ENCODE measurements at regions not wholly inside any gene's neighbourhood (a gene's known extent, or its start where the extent isn't known, plus 50 kb on each side); places are given as distances from the start of the nearest gene placed in this dataset.
"Not testable (repeated sequence)": the region's sequence is repeated elsewhere in the genome, so short reads cannot be mapped to it uniquely, and the experiment has no call there.

- FAIRE-seq (no peak), DNase-seq (ENCODE audit: insufficient read length) (no peak)
- no peak for TF ChIP-seq TAF1 (IDR thresholded peaks at IDR 0.05; ENCODE audit: borderline replicate concordance, low read depth, low read length)
- no peak for TF ChIP-seq POLR2AphosphoS5 (IDR thresholded peaks at IDR 0.05; ENCODE audit: low read depth, low read length)
- no peak for TF ChIP-seq POLR2A (IDR thresholded peaks at IDR 0.05; ENCODE audit: low read depth, low read length)
Measured at GRCh38 chr7:145779140-145779539, 337.5 kb upstream of the CNTNAP2 start.

GRCh38 chr7:145774777-145775176 is 341.8 kb upstream of the CNTNAP2 start:
- FAIRE-seq (no peak), DNase-seq (ENCODE audit: insufficient read length) (no peak)
- TF ChIP-seq POLR2A (IDR thresholded peaks at IDR 0.05; ENCODE audit: low read depth, low read length): no peak
- TF ChIP-seq POLR2AphosphoS5 (IDR thresholded peaks at IDR 0.05; ENCODE audit: low read depth, low read length): no peak
- no peak for TF ChIP-seq TAF1 (IDR thresholded peaks at IDR 0.05; ENCODE audit: borderline replicate concordance, low read depth, low read length)

GRCh38 chr7:145753004-145753403 is 363.6 kb upstream of the CNTNAP2 start:
- TF ChIP-seq TAF1 (IDR thresholded peaks at IDR 0.05; ENCODE audit: borderline replicate concordance, low read depth, low read length) (no peak), POLR2A (IDR thresholded peaks at IDR 0.05; ENCODE audit: low read depth, low read length) (no peak), POLR2AphosphoS5 (IDR thresholded peaks at IDR 0.05; ENCODE audit: low read depth, low read length) (no peak)
- FAIRE-seq (no peak), DNase-seq (ENCODE audit: insufficient read length) (no peak)

GRCh38 chr7:145737617-145738016 is 379.0 kb upstream of the CNTNAP2 start:
- no peak for TF ChIP-seq TAF1 (IDR thresholded peaks at IDR 0.05; ENCODE audit: borderline replicate concordance, low read depth, low read length)
- no peak for TF ChIP-seq POLR2AphosphoS5 (IDR thresholded peaks at IDR 0.05; ENCODE audit: low read depth, low read length)
- no peak for TF ChIP-seq POLR2A (IDR thresholded peaks at IDR 0.05; ENCODE audit: low read depth, low read length)
- FAIRE-seq (no peak), DNase-seq (ENCODE audit: insufficient read length) (no peak)

GRCh38 chr7:145735061-145735460 is 381.5 kb upstream of the CNTNAP2 start:
- FAIRE-seq: no peak
- TF ChIP-seq POLR2AphosphoS5 (IDR thresholded peaks at IDR 0.05; ENCODE audit: low read depth, low read length) (no peak), TAF1 (IDR thresholded peaks at IDR 0.05; ENCODE audit: borderline replicate concordance, low read depth, low read length) (no peak), POLR2A (IDR thresholded peaks at IDR 0.05; ENCODE audit: low read depth, low read length) (no peak)
- DNase-seq (ENCODE audit: insufficient read length): no peak

GRCh38 chr7:145732521-145732920 is 384.1 kb upstream of the CNTNAP2 start:
- no peak for FAIRE-seq

GRCh38 chr7:145729691-145730090 is 386.9 kb upstream of the CNTNAP2 start:
- FAIRE-seq (no peak), DNase-seq (ENCODE audit: insufficient read length) (no peak)
- TF ChIP-seq TAF1 (IDR thresholded peaks at IDR 0.05; ENCODE audit: borderline replicate concordance, low read depth, low read length): no peak
- no peak for TF ChIP-seq POLR2A (IDR thresholded peaks at IDR 0.05; ENCODE audit: low read depth, low read length)
- no peak for TF ChIP-seq POLR2AphosphoS5 (IDR thresholded peaks at IDR 0.05; ENCODE audit: low read depth, low read length)

More at GRCh38 chr7:145732521-145732920, 384.1 kb upstream of the CNTNAP2 start:
- no peak for DNase-seq (ENCODE audit: insufficient read length)
- no peak for TF ChIP-seq TAF1 (IDR thresholded peaks at IDR 0.05; ENCODE audit: borderline replicate concordance, low read depth, low read length)
- no peak for TF ChIP-seq POLR2A (IDR thresholded peaks at IDR 0.05; ENCODE audit: low read depth, low read length)
- no peak for TF ChIP-seq POLR2AphosphoS5 (IDR thresholded peaks at IDR 0.05; ENCODE audit: low read depth, low read length)

- FAIRE-seq: no peak
- no peak for DNase-seq (ENCODE audit: insufficient read length)
- no peak for TF ChIP-seq TAF1 (IDR thresholded peaks at IDR 0.05; ENCODE audit: borderline replicate concordance, low read depth, low read length)
- TF ChIP-seq POLR2AphosphoS5 (IDR thresholded peaks at IDR 0.05; ENCODE audit: low read depth, low read length): no peak
- TF ChIP-seq POLR2A (IDR thresholded peaks at IDR 0.05; ENCODE audit: low read depth, low read length): no peak
Measured at GRCh38 chr7:145718129-145718528, 398.5 kb upstream of the CNTNAP2 start.

GRCh38 chr7:145700488-145700887 is 416.1 kb upstream of the CNTNAP2 start:
- FAIRE-seq: no peak
- DNase-seq (ENCODE audit: insufficient read length): no peak
- TF ChIP-seq POLR2AphosphoS5 (IDR thresholded peaks at IDR 0.05; ENCODE audit: low read depth, low read length) (no peak), POLR2A (IDR thresholded peaks at IDR 0.05; ENCODE audit: low read depth, low read length) (no peak), TAF1 (IDR thresholded peaks at IDR 0.05; ENCODE audit: borderline replicate concordance, low read depth, low read length) (no peak)

- DNase-seq (ENCODE audit: insufficient read length) (no peak), FAIRE-seq (no peak)
- TF ChIP-seq POLR2A (IDR thresholded peaks at IDR 0.05; ENCODE audit: low read depth, low read length) (no peak), TAF1 (IDR thresholded peaks at IDR 0.05; ENCODE audit: borderline replicate concordance, low read depth, low read length) (no peak), POLR2AphosphoS5 (IDR thresholded peaks at IDR 0.05; ENCODE audit: low read depth, low read length) (no peak)
Measured at GRCh38 chr7:145698526-145699262, 417.9 kb upstream of the CNTNAP2 start.

GRCh38 chr7:145697412-145698107 is 419.0 kb upstream of the CNTNAP2 start:
- not testable (repeated sequence) for FAIRE-seq; DNase-seq (ENCODE audit: insufficient read length)

- TF ChIP-seq TAF1 (IDR thresholded peaks at IDR 0.05; ENCODE audit: borderline replicate concordance, low read depth, low read length): no peak
- TF ChIP-seq POLR2A (IDR thresholded peaks at IDR 0.05; ENCODE audit: low read depth, low read length): no peak
- no peak for TF ChIP-seq POLR2AphosphoS5 (IDR thresholded peaks at IDR 0.05; ENCODE audit: low read depth, low read length)
- DNase-seq (ENCODE audit: insufficient read length): no peak
- no peak for FAIRE-seq
Measured at GRCh38 chr7:145696071-145696470, 420.5 kb upstream of the CNTNAP2 start.
